H1 (cell line): ENCODE measurements at regions not wholly inside any gene's neighbourhood (a gene's known extent, or its start where the extent isn't known, plus 50 kb on each side); places are given as distances from the start of the nearest gene placed in this dataset.

Experiments used
- CTCF ChIA-PET: fragments of 300-600 bp; sonication (Branson Sonifier 250); formaldehyde crosslinking; loops from one replicate; lab custom pipeline; 2021; ENCODE audit not compliant: partially characterized antibody; lab: Charles Lee
- POLR2A ChIA-PET: fragments of 300-600 bp; sonication (Branson Sonifier 250); formaldehyde crosslinking; loops from one replicate; lab custom pipeline; 2021; ENCODE audit warnings: inconsistent platforms; ENCODE audit not compliant: partially characterized antibody; lab: Charles Lee
- DNase-seq, 2 experiments: peaks; one replicate each; pipeline versions ENCODE4 v3.0.0 to v3.0.0-alpha.2; 2010 to 2022; ENCODE audit warnings: low spot score in 2 of 2, low read depth in 1 of 2, mixed read lengths in 1 of 2
- FAIRE-seq: peaks from 2 replicates; lab custom pipeline; 2011; peaks lifted over from hg19 to GRCh38; lab: Jason Lieb, UNC
- H2AFZ ChIP-seq: 2 replicates; pipeline ENCODE4 v1.8.1; 2012; ENCODE audit warnings: low read length, inconsistent platforms
- H2AK5ac ChIP-seq: 2 replicates; pipeline ENCODE4 v1.6.1; 2013; ENCODE audit warnings: low read depth, low read length
- H2BK120ac ChIP-seq: replicated peaks from 2 replicates; pipeline ENCODE3; 2013; ENCODE audit warnings: low read depth, low read length, inconsistent platforms
- H2BK12ac ChIP-seq: 2 replicates; pipeline ENCODE4 v1.6.1; 2013; ENCODE audit warnings: low read depth, low read length
- H2BK15ac ChIP-seq: 2 replicates; pipeline ENCODE4 v1.6.1; 2013; ENCODE audit warnings: low read length
- H2BK20ac ChIP-seq: 2 replicates; pipeline ENCODE4 v1.6.1; 2013; ENCODE audit warnings: low read length
- H2BK5ac ChIP-seq: 2 replicates; pipeline ENCODE4 v1.6.1; 2013; ENCODE audit warnings: low read depth, low read length
- H3K14ac ChIP-seq: 2 replicates; pipeline ENCODE4 v1.6.1; 2013; ENCODE audit warnings: inconsistent platforms; ENCODE audit not compliant: insufficient read length
- H3K18ac ChIP-seq: 2 replicates; pipeline ENCODE4 v1.6.1; 2013; ENCODE audit warnings: low read length; ENCODE audit errors: extremely low read depth
- H3K23ac ChIP-seq: 2 replicates; pipeline ENCODE4 v1.6.1; 2013; ENCODE audit warnings: inconsistent platforms; ENCODE audit not compliant: insufficient read length
- H3K23me2 ChIP-seq: 2 replicates; pipeline ENCODE4 v1.6.1; 2013; ENCODE audit warnings: low read depth, low read length
- H3K27ac ChIP-seq: 2 replicates; pipeline ENCODE4 v1.6.1; 2011; ENCODE audit warnings: low read depth, low read length, inconsistent platforms
- H3K27me3 ChIP-seq, 4 experiments: replicated peaks in 1 of 4; 1 replicate in 1 of 4; 2 replicates in 3 of 4; pipeline versions ENCODE4 v1.6.1 to v1.8.1; 2011 to 2013; ENCODE audit warnings: low read length in 3 of 4, mild to moderate bottlenecking in 3 of 4, inconsistent platforms in 2 of 4, mixed read lengths in 2 of 4, moderate library complexity in 1 of 4; ENCODE audit not compliant: control insufficient read depth in 3 of 4, insufficient read depth in 3 of 4; ENCODE audit errors: extremely low read depth in 1 of 4
- H3K36me3 ChIP-seq, 4 experiments: 2 replicates each; pipeline versions ENCODE4 v1.6.1 to v1.8.1; 2011 to 2013; ENCODE audit warnings: mild to moderate bottlenecking in 4 of 4, low read length in 3 of 4, moderate library complexity in 2 of 4, control low read depth in 1 of 4, inconsistent platforms in 1 of 4; ENCODE audit not compliant: insufficient read depth in 4 of 4, control insufficient read depth in 2 of 4
- H3K4ac ChIP-seq: replicated peaks from 2 replicates; pipeline ENCODE3; 2013; ENCODE audit warnings: low read length, low read depth, mixed read lengths, inconsistent platforms; ENCODE audit not compliant: insufficient read length
- H3K4me1 ChIP-seq, 4 experiments: replicated peaks in 1 of 4; 1 replicate in 1 of 4; 2 replicates in 3 of 4; pipeline versions ENCODE4 v1.6.1 to v1.8.1; 2011 to 2013; ENCODE audit warnings: low read length in 3 of 4, inconsistent platforms in 2 of 4, mixed read lengths in 1 of 4; ENCODE audit not compliant: insufficient read depth in 4 of 4, control insufficient read depth in 3 of 4
- H3K4me2 ChIP-seq, 2 experiments: 2 replicates each; pipeline versions ENCODE4 v1.6.1 to v1.8.1; 2011 to 2013; ENCODE audit warnings: low read depth in 2 of 2, low read length in 2 of 2, control low read depth in 1 of 2, inconsistent platforms in 1 of 2, mild to moderate bottlenecking in 1 of 2; ENCODE audit not compliant: insufficient read depth in 1 of 2
- H3K4me3 ChIP-seq, 4 experiments: fragments of 200-600, 300-600 bp in 1 of 4; sonication (generic), shearing (Covaris generic), sonication (Bioruptor Twin) in 1 of 4; 2 replicates each; pipeline versions ENCODE4 v1.5.1 to v1.8.1; 2011 to 2016; ENCODE audit warnings: low read length in 4 of 4, low read depth in 3 of 4, control low read depth in 2 of 4, inconsistent platforms in 2 of 4, mild to moderate bottlenecking in 2 of 4, mixed read lengths in 1 of 4, moderate library complexity in 1 of 4; ENCODE audit not compliant: insufficient read depth in 2 of 4; ENCODE audit errors: extremely low read depth in 1 of 4
- H3K56ac ChIP-seq: replicated peaks from 2 replicates; pipeline ENCODE3; 2013; ENCODE audit warnings: low read depth, mild to moderate bottlenecking, mixed read lengths, low read length, inconsistent platforms; ENCODE audit not compliant: insufficient read length
- H3K79me1 ChIP-seq: 2 replicates; pipeline ENCODE4 v1.6.1; 2013; ENCODE audit warnings: low read depth, low read length, control low read depth
- H3K79me2 ChIP-seq, 2 experiments: 2 replicates each; pipeline versions ENCODE4 v1.6.1 to v1.8.1; 2012 to 2013; ENCODE audit warnings: low read length in 2 of 2, mild to moderate bottlenecking in 2 of 2, inconsistent platforms in 1 of 2; ENCODE audit not compliant: insufficient read depth in 2 of 2, control insufficient read depth in 1 of 2
- H3K9ac ChIP-seq, 4 experiments: replicated peaks in 1 of 4; 1 replicate in 1 of 4; 2 replicates in 3 of 4; pipeline versions ENCODE4 v1.6.1 to v1.8.1; 2011 to 2013; ENCODE audit warnings: low read depth in 3 of 4, low read length in 3 of 4, control low read depth in 2 of 4, mild to moderate bottlenecking in 2 of 4, moderate library complexity in 2 of 4, inconsistent platforms in 1 of 4; ENCODE audit errors: extremely low read depth in 1 of 4
- H3K9me3 ChIP-seq, 2 experiments: 2 replicates each; pipeline versions ENCODE4 v1.6.1 to v1.8.1; 2012 to 2013; ENCODE audit warnings: mild to moderate bottlenecking in 2 of 2, moderate library complexity in 2 of 2, control low read depth in 1 of 2, inconsistent platforms in 1 of 2, low read depth in 1 of 2, low read length in 1 of 2, mixed read lengths in 1 of 2; ENCODE audit not compliant: insufficient read depth in 2 of 2
- H4K20me1 ChIP-seq, 2 experiments: replicated peaks in 1 of 2; 2 replicates each; pipeline versions ENCODE3 to v1.8.1; 2011 to 2013; ENCODE audit warnings: inconsistent platforms in 2 of 2, low read length in 2 of 2, mild to moderate bottlenecking in 1 of 2; ENCODE audit not compliant: insufficient read depth in 2 of 2, control insufficient read depth in 1 of 2
- H4K5ac ChIP-seq: 2 replicates; pipeline ENCODE4 v1.6.1; 2013; ENCODE audit warnings: low read length, low read depth, mixed read lengths, inconsistent platforms; ENCODE audit not compliant: insufficient read length
- H4K8ac ChIP-seq: 2 replicates; pipeline ENCODE4 v1.8.0; 2013; ENCODE audit warnings: mild to moderate bottlenecking, moderate library complexity, low read length, inconsistent platforms; ENCODE audit not compliant: insufficient read depth; ENCODE audit errors: extremely low read depth
- H4K91ac ChIP-seq: replicated peaks from 2 replicates; pipeline ENCODE3; 2013; ENCODE audit warnings: low read length, mixed read lengths, inconsistent platforms; ENCODE audit not compliant: insufficient read length
- CREB1 ChIP-seq: IDR thresholded peaks from 2 replicates; pipeline ENCODE4 v1.6.1; 2012; ENCODE audit warnings: inconsistent platforms
- E2F6 ChIP-seq: IDR thresholded peaks from 2 replicates; pipeline ENCODE4 v1.6.1; 2012; ENCODE audit warnings: inconsistent platforms
- GTF2F1 ChIP-seq: IDR thresholded peaks from 2 replicates; pipeline ENCODE4 v1.6.1; 2012; ENCODE audit warnings: low read depth, low read length, improper control_type of control experiment, borderline replicate concordance
- PHF8 ChIP-seq: fragments of 200-600 bp; sonication (generic); conservative IDR thresholded peaks from 2 replicates; pipeline ENCODE4 v1.7.1; 2012; ENCODE audit warnings: low read depth, mild to moderate bottlenecking, inconsistent platforms, low read length, moderate library complexity
- RXRA ChIP-seq: IDR thresholded peaks from 2 replicates; pipeline ENCODE4 v1.6.1; 2011; ENCODE audit warnings: low read depth, mild to moderate bottlenecking, low read length, moderate library complexity; ENCODE audit not compliant: insufficient read depth
- SIN3A ChIP-seq, 2 experiments: IDR thresholded peaks in 1 of 2; conservative IDR thresholded peaks in 1 of 2; 2 replicates each; pipeline ENCODE4 v1.6.1; 2011 to 2012; ENCODE audit warnings: low read length in 2 of 2, improper control_type of control experiment in 1 of 2, low read depth in 1 of 2, mild to moderate bottlenecking in 1 of 2
- TAF7 ChIP-seq: optimal IDR thresholded peaks from 2 replicates; pipeline ENCODE3; 2011; ENCODE audit warnings: low read depth, mild to moderate bottlenecking, inconsistent platforms, low read length, moderate library complexity, borderline replicate concordance
- WGBS, 2 experiments: shearing (Covaris generic) in 1 of 2; methylation state at CpG; one replicate each; pipeline versions ENCODE4 v1.1.6 to v1.1.7; 2013 to 2015; ENCODE audit warnings: low lambda C conversion rate in 2 of 2, mixed read lengths in 2 of 2, inconsistent platforms in 1 of 2, low coverage in 1 of 2, missing lambda C conversion rate in 1 of 2; ENCODE audit not compliant: insufficient replicate concordance in 2 of 2, insufficient coverage in 1 of 2, insufficient read length in 1 of 2; ENCODE audit errors: extremely low coverage in 1 of 2, missing lambda C conversion rate in 1 of 2; 5-methylcytosine and 5-hydroxymethylcytosine counted together

- Histone ChIP-seq H4K20me1 (no peaks in the 10 kb centered on the region), H3K18ac (no peak overlapping the region), H2BK120ac (no peak overlapping the region), H4K8ac (no peak overlapping the region), H4K91ac (no peak overlapping the region), H2AK5ac (no peak overlapping the region), H3K56ac (no peak overlapping the region), H3K4ac (no peak overlapping the region), H3K14ac (no peak overlapping the region), H3K9ac (no peak overlapping the region), H2BK12ac (no peak overlapping the region), H3K27me3 (peaks cover 0 to 2% (median 0%) of the 10 kb centered on the region in 4 experiments; a peak in 1 of 7 replicates), H3K79me1 (no peaks in the 10 kb centered on the region), H2BK15ac (no peak overlapping the region), H3K79me2 (no peaks in the 10 kb centered on the region), H4K5ac (no peak overlapping the region), H3K27ac (no peak overlapping the region), H3K4me1 (no peaks in the 10 kb centered on the region), H2BK5ac (no peak overlapping the region), H2BK20ac (no peak overlapping the region), H3K9me3 (no peaks in the 10 kb centered on the region), H3K4me3 (no peak overlapping the region), H3K23ac (no peak overlapping the region), H3K23me2 (no peaks in the 10 kb centered on the region), H2AFZ (no peak overlapping the region), H3K4me2 (no peak overlapping the region), H3K36me3 (no peaks in the 10 kb centered on the region; a peak in 1 of 8 replicates)
- TF ChIP-seq TAF7 (no peak), GTF2F1 (no peak), PHF8 (no peak), E2F6 (no peak), RXRA (no peak), CREB1 (no peak), SIN3A (conservative IDR thresholded peaks at IDR 0.05 in 1 of 2, IDR thresholded peaks at IDR 0.05 in 1 of 2; ENCODE audit: low read depth in 1 of 2, low read length in 2 of 2) (no peak)
- CTCF ChIA-PET = interaction anchor here (0.6 to 3.2 kb wide), 10 partner anchors 8 to 947 kb away, joined by 3 to 15 read pairs (median 4); partner anchors contain the start of gene LSM11
- FAIRE-seq = no peak
- POLR2A ChIA-PET = no interaction called here
- DNase-seq = no peak
- WGBS, 2 experiments = 89% methylated on average over 5 of the region's 5 CpGs; no CpG with 5 or more reads in 1 of the 2 experiments
These were observed 303.1 kb upstream of the CLINT1 start for GRCh38 chr5:158162026-158162425.
